ENCODE measurements at regions not wholly inside any gene's neighbourhood (a gene's known extent, or its start where the extent isn't known, plus 50 kb on each side); places are given as distances from the start of the nearest gene placed in this dataset.

DNA sequence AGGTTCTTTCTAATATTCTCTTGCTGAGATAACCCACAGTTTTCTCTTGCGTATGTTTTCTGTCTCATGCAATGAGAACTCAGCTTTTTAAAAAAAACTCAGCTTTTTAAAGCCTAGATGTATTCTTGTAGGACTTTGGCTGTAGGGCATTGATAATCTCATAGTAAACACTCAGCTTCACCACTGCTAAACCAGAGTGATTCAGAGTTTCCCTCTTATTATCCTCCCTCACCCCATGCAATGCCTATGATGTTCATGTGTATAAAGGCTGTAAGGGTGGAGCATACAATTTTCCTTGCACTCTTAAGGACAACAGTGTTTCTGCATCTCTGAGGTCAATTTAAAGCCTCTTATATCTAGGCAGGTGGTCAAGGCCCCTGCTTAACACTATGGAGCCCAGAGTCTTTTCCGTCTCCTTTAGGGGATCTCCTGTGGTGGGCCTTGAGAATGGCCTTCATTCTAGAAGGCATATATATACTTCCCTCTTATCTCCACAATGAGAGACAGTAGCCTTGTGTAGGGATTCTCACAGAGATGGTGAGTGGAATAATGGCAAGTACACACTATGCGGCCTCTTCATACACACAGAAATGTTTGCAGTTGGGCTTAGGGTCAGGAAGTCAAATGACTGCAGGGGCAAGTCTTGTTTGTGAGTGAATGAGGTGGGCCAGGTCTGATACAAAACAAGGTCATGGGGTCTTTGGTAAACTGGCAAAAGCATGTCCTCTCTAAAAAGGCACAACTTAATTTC is 279.6 kb downstream of the HS3ST3A1 start:
- Mint-ChIP-seq H3K9me3 (ENCODE audit: unreplicated experiment) (no peaks in the 10 kb centered on the region), H3K36me3 (ENCODE audit: low read depth, unreplicated experiment) (no peaks in the 10 kb centered on the region), H3K27me3 (ENCODE audit: low read depth, unreplicated experiment) (no peaks in the 10 kb centered on the region), H3K4me3 (ENCODE audit: unreplicated experiment) (no peak overlapping the region), H3K4me1 (ENCODE audit: low read depth, unreplicated experiment) (no peaks in the 10 kb centered on the region), H3K27ac (ENCODE audit: unreplicated experiment) (no peak overlapping the region)
- no peak overlapping the region for H2AFZ ChIP-seq (ENCODE audit: low read depth, low read length)
- FAIRE-seq (no peak), DNase-seq (ENCODE audit: low read depth) (no peak)
- H3K4me1 ChIP-seq (ENCODE audit: insufficient read depth, low read length), result no peaks in the 10 kb centered on the region
- H3K36me3 ChIP-seq (ENCODE audit: insufficient read depth, low read length), result no peaks in the 10 kb centered on the region
- no peaks in the 10 kb centered on the region for H3K27me3 ChIP-seq (ENCODE audit: insufficient read depth, low read length)
- no peaks in the 10 kb centered on the region for H4K20me1 ChIP-seq (ENCODE audit: insufficient read depth, low read length)
- H3K4me3 ChIP-seq (ENCODE audit: insufficient read depth, low read depth, low read length), result no peak overlapping the region
- no peak overlapping the region for H3K4me2 ChIP-seq (ENCODE audit: low read length)
- H3K9me3 ChIP-seq (ENCODE audit: insufficient read depth, low read depth, low read length), result no peaks in the 10 kb centered on the region
- no peaks in the 10 kb centered on the region for H3K79me2 ChIP-seq (ENCODE audit: insufficient read depth, low read length)
- H3K27ac ChIP-seq (ENCODE audit: low read depth, low read length), result no peak overlapping the region
- H3K9ac ChIP-seq (ENCODE audit: low read length), result no peak overlapping the region
- no peak for TF ChIP-seq EZH2 (IDR thresholded peaks at IDR 0.05; ENCODE audit: insufficient read depth, low read length)
- TF ChIP-seq, protein P1, sequence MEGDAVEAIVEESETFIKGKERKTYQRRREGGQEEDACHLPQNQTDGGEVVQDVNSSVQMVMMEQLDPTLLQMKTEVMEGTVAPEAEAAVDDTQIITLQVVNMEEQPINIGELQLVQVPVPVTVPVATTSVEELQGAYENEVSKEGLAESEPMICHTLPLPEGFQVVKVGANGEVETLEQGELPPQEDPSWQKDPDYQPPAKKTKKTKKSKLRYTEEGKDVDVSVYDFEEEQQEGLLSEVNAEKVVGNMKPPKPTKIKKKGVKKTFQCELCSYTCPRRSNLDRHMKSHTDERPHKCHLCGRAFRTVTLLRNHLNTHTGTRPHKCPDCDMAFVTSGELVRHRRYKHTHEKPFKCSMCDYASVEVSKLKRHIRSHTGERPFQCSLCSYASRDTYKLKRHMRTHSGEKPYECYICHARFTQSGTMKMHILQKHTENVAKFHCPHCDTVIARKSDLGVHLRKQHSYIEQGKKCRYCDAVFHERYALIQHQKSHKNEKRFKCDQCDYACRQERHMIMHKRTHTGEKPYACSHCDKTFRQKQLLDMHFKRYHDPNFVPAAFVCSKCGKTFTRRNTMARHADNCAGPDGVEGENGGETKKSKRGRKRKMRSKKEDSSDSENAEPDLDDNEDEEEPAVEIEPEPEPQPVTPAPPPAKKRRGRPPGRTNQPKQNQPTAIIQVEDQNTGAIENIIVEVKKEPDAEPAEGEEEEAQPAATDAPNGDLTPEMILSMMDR (IDR thresholded peaks at IDR 0.05; ENCODE audit: insufficient read depth, low read depth, low read length), result no peak

DNA sequence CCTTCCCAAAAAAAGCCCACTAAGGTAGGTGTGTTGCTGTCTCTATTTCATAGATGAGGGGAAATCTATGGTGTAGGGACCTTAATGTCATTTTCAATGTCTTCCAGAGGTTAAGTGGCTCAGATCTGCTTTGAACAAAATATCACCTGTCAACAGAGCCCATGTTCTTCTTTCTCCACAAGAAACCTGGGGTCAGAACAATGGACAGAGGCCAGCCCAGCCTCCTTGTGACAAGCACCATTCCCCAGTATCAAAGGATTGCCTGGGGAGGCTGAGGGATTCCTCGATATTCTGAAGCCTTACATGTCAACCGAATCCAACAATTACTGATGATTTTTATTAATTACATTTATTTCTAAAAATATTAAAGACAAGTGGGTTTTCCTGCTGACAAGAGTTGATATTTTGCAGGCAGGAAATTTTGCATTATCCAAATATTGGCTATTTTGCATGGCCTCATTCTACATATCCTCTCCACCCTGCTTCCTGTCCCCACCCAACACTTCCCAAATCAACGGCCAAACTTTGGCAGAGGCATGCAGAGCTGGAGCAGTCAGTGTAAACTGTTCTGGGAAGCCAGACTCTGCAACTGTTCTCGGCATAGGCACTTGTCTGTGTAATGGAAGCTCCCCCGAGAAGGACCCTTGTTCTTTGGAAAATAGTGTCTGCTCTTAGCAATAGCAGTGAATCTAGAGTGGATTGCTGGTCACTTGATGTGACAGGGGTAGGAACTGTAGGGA is 281.5 kb downstream of the HS3ST3A1 start:
- H3K27ac ChIP-seq (ENCODE audit: low read depth, low read length), result no peak overlapping the region
- Mint-ChIP-seq H3K27ac (ENCODE audit: unreplicated experiment) (no peak overlapping the region), H3K9me3 (ENCODE audit: unreplicated experiment) (no peaks in the 10 kb centered on the region), H3K27me3 (ENCODE audit: low read depth, unreplicated experiment) (no peaks in the 10 kb centered on the region), H3K36me3 (ENCODE audit: low read depth, unreplicated experiment) (no peaks in the 10 kb centered on the region), H3K4me1 (ENCODE audit: low read depth, unreplicated experiment) (no peaks in the 10 kb centered on the region), H3K4me3 (ENCODE audit: unreplicated experiment) (no peak overlapping the region)
- H4K20me1 ChIP-seq (ENCODE audit: insufficient read depth, low read length), result no peaks in the 10 kb centered on the region
- no peak overlapping the region for H3K9ac ChIP-seq (ENCODE audit: low read length)
- DNase-seq (ENCODE audit: low read depth) (no peak), FAIRE-seq (no peak)
- no peaks in the 10 kb centered on the region for H3K27me3 ChIP-seq (ENCODE audit: insufficient read depth, low read length)
- H3K79me2 ChIP-seq (ENCODE audit: insufficient read depth, low read length), result no peaks in the 10 kb centered on the region
- H3K4me3 ChIP-seq (ENCODE audit: insufficient read depth, low read depth, low read length), result no peak overlapping the region
- TF ChIP-seq EZH2 (IDR thresholded peaks at IDR 0.05; ENCODE audit: insufficient read depth, low read length), result no peak
- TF ChIP-seq, protein P1 (IDR thresholded peaks at IDR 0.05; ENCODE audit: insufficient read depth, low read depth, low read length), result no peak
- no peak overlapping the region for H3K4me2 ChIP-seq (ENCODE audit: low read length)
- no peak overlapping the region for H2AFZ ChIP-seq (ENCODE audit: low read depth, low read length)
- H3K36me3 ChIP-seq (ENCODE audit: insufficient read depth, low read length), result no peaks in the 10 kb centered on the region
- H3K9me3 ChIP-seq (ENCODE audit: insufficient read depth, low read depth, low read length), result no peaks in the 10 kb centered on the region
- no peaks in the 10 kb centered on the region for H3K4me1 ChIP-seq (ENCODE audit: insufficient read depth, low read length)

DNA sequence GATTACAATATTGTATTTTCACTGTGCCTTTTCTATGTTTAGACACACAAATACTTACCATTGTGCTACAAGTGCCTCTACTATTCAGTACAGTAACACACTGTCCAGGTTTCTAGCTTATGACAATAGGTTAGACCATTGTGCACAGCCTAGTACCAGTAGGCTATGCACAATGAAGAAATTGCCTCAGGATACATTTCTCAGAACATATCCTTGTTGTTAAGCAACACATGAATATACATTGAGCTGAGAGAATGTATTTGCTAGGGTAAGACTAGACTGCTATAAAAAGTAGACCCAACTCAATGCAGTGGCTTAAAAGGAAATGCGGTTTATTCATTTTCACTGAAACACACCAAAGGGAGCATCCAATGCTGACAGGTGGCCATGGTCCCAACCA is 285.1 kb downstream of the HS3ST3A1 start:
- no peaks in the 10 kb centered on the region for H3K79me2 ChIP-seq (ENCODE audit: insufficient read depth, low read length)
- no peak overlapping the region for H2AFZ ChIP-seq (ENCODE audit: low read depth, low read length)
- Mint-ChIP-seq H3K27me3 (ENCODE audit: low read depth, unreplicated experiment) (no peaks in the 10 kb centered on the region), H3K9me3 (ENCODE audit: unreplicated experiment) (no peaks in the 10 kb centered on the region), H3K27ac (ENCODE audit: unreplicated experiment) (no peak overlapping the region), H3K4me1 (ENCODE audit: low read depth, unreplicated experiment) (no peaks in the 10 kb centered on the region), H3K36me3 (ENCODE audit: low read depth, unreplicated experiment) (no peaks in the 10 kb centered on the region), H3K4me3 (ENCODE audit: unreplicated experiment) (no peak overlapping the region)
- no peak overlapping the region for H3K4me2 ChIP-seq (ENCODE audit: low read length)
- TF ChIP-seq, protein P1 (IDR thresholded peaks at IDR 0.05; ENCODE audit: insufficient read depth, low read depth, low read length), result no peak
- no peak for TF ChIP-seq EZH2 (IDR thresholded peaks at IDR 0.05; ENCODE audit: insufficient read depth, low read length)
- no peak overlapping the region for H3K9ac ChIP-seq (ENCODE audit: low read length)
- H4K20me1 ChIP-seq (ENCODE audit: insufficient read depth, low read length), result no peaks in the 10 kb centered on the region
- no peaks in the 10 kb centered on the region for H3K27me3 ChIP-seq (ENCODE audit: insufficient read depth, low read length)
- H3K4me3 ChIP-seq (ENCODE audit: insufficient read depth, low read depth, low read length), result no peak overlapping the region
- no peak for DNase-seq (ENCODE audit: low read depth)
- H3K27ac ChIP-seq (ENCODE audit: low read depth, low read length), result no peak overlapping the region
- H3K9me3 ChIP-seq (ENCODE audit: insufficient read depth, low read depth, low read length), result no peaks in the 10 kb centered on the region
- FAIRE-seq, result no peak
- H3K4me1 ChIP-seq (ENCODE audit: insufficient read depth, low read length), result no peaks in the 10 kb centered on the region
- no peaks in the 10 kb centered on the region for H3K36me3 ChIP-seq (ENCODE audit: insufficient read depth, low read length)

All from astrocyte (in vitro differentiated cells and primary cell).